Osteoblast (primary cell): ENCODE measurements at regions not wholly inside any gene's neighbourhood (a gene's known extent, or its start where the extent isn't known, plus 50 kb on each side); places are given as distances from the start of the nearest gene placed in this dataset.

ENCODE experiments used
- DNase-seq: peaks from one replicate; pipeline ENCODE4 v3.0.0; 2011; ENCODE audit warnings: low spot score, mixed read lengths; ENCODE audit not compliant: insufficient read length; ENCODE audit errors: missing footprints
- H2AFZ ChIP-seq: 2 replicates; pipeline ENCODE4 v1.6.0; 2011; ENCODE audit warnings: mild to moderate bottlenecking, low read length
- H3K27ac ChIP-seq: 2 replicates; pipeline ENCODE4 v1.5.1; 2011; ENCODE audit warnings: mild to moderate bottlenecking, low read depth, low read length, moderate library complexity
- H3K27me3 ChIP-seq: 2 replicates; pipeline ENCODE4 v1.6.0; 2012; ENCODE audit warnings: mild to moderate bottlenecking, control low read depth, inconsistent platforms, low read length, moderate library complexity; ENCODE audit not compliant: insufficient read depth
- H3K36me3 ChIP-seq: 2 replicates; pipeline ENCODE4 v1.5.1; 2011; ENCODE audit warnings: mild to moderate bottlenecking, low read length, control low read depth, moderate library complexity; ENCODE audit not compliant: insufficient read depth
- H3K4me1 ChIP-seq: 2 replicates; pipeline ENCODE4 v1.5.1; 2011; ENCODE audit warnings: mild to moderate bottlenecking, low read length, control low read depth, moderate library complexity; ENCODE audit not compliant: insufficient read depth
- H3K4me2 ChIP-seq: 2 replicates; pipeline ENCODE4 v1.6.0; 2011; ENCODE audit warnings: mild to moderate bottlenecking, low read length; ENCODE audit not compliant: insufficient read depth
- H3K4me3 ChIP-seq: fragments of 200-600 bp; sonication (generic); 3 replicates; pipeline ENCODE4 v1.5.1; 2012; ENCODE audit warnings: mild to moderate bottlenecking, low read length, inconsistent platforms; ENCODE audit not compliant: insufficient read depth
- H3K79me2 ChIP-seq: 2 replicates; pipeline ENCODE4 v1.6.0; 2012; ENCODE audit warnings: mild to moderate bottlenecking, low read length, control low read depth, inconsistent platforms; ENCODE audit not compliant: insufficient read depth
- H3K9me3 ChIP-seq: 2 replicates; pipeline ENCODE4 v1.5.1; 2011; ENCODE audit warnings: low read depth, low read length, control low read depth
- H4K20me1 ChIP-seq: 2 replicates; pipeline ENCODE4 v1.6.0; 2012; ENCODE audit warnings: mild to moderate bottlenecking, low read length, control low read depth; ENCODE audit not compliant: insufficient read depth
- CTCF ChIP-seq: IDR thresholded peaks from 2 replicates; pipeline ENCODE4 v1.5.1; 2011; ENCODE audit warnings: mild to moderate bottlenecking, low read depth, low read length, moderate library complexity; ENCODE audit errors: extremely low read depth

- Histone ChIP-seq H3K4me1 (no peaks in the 10 kb centered on the region), H3K27me3 (peaks cover 23% of the 10 kb centered on the region), H4K20me1 (no peaks in the 10 kb centered on the region), H3K4me2 (no peak overlapping the region), H3K79me2 (no peaks in the 10 kb centered on the region), H2AFZ (no peak overlapping the region), H3K9me3 (no peaks in the 10 kb centered on the region), H3K36me3 (no peaks in the 10 kb centered on the region), H3K4me3 (no peak overlapping the region), H3K27ac (no peak overlapping the region)
- no peak for DNase-seq
- no peak for TF ChIP-seq CTCF
These were observed 61.6 kb downstream of the CCR1 start for GRCh38 chr3:46146548-46146947.

GRCh38 chr3:46146021-46146420, 62.1 kb downstream of the CCR1 start:
- Histone ChIP-seq H3K4me3 (no peak overlapping the region), H4K20me1 (no peaks in the 10 kb centered on the region), H3K27me3 (peaks cover 23% of the 10 kb centered on the region), H3K4me2 (no peak overlapping the region), H3K4me1 (no peaks in the 10 kb centered on the region), H3K79me2 (no peaks in the 10 kb centered on the region), H3K27ac (no peak overlapping the region), H3K9me3 (no peaks in the 10 kb centered on the region), H2AFZ (no peak overlapping the region), H3K36me3 (no peaks in the 10 kb centered on the region)
- TF ChIP-seq CTCF, result no peak
- DNase-seq, result no peak

GRCh38 chr3:46145147-46145546, 63.0 kb downstream of the CCR1 start:
- no peaks in the 10 kb centered on the region for H3K36me3 ChIP-seq
- DNase-seq, result no peak
- H3K9me3 ChIP-seq, result no peaks in the 10 kb centered on the region
- H3K27me3 ChIP-seq, result peaks cover 23% of the 10 kb centered on the region
- H4K20me1 ChIP-seq, result no peaks in the 10 kb centered on the region
- H3K4me2 ChIP-seq, result no peak overlapping the region
- no peak overlapping the region for H2AFZ ChIP-seq
- H3K4me1 ChIP-seq, result no peaks in the 10 kb centered on the region
- TF ChIP-seq CTCF, result no peak
- no peak overlapping the region for H3K27ac ChIP-seq
- H3K79me2 ChIP-seq, result no peaks in the 10 kb centered on the region
- no peak overlapping the region for H3K4me3 ChIP-seq

GRCh38 chr3:46143951-46144473, 64.1 kb downstream of the CCR1 start:
- no peaks in the 10 kb centered on the region for H3K36me3 ChIP-seq
- peaks cover 23% of the 10 kb centered on the region for H3K27me3 ChIP-seq
- no peak for DNase-seq
- H3K4me1 ChIP-seq, result no peaks in the 10 kb centered on the region
- no peak overlapping the region for H3K4me2 ChIP-seq
- H4K20me1 ChIP-seq, result no peaks in the 10 kb centered on the region
- no peak for TF ChIP-seq CTCF
- H3K27ac ChIP-seq, result no peak overlapping the region
- H3K9me3 ChIP-seq, result no peaks in the 10 kb centered on the region
- H2AFZ ChIP-seq, result no peak overlapping the region
- H3K79me2 ChIP-seq, result no peaks in the 10 kb centered on the region
- no peak overlapping the region for H3K4me3 ChIP-seq
